HL-60 (cell line): ENCODE measurements at regions not wholly inside any gene's neighbourhood (a gene's known extent, or its start where the extent isn't known, plus 50 kb on each side); places are given as distances from the start of the nearest gene placed in this dataset.

ENCODE experiments used
- DNase-seq, 2 experiments: peaks; one replicate each; pipeline ENCODE4 v3.0.0-alpha.2; 2010 to 2020; ENCODE audit warnings: low read depth in 1 of 2, low spot score in 1 of 2
- H3K27ac ChIP-seq: fragments of 250-450 bp; sonication (Bioruptor Pico); replicated peaks from 2 replicates; pipeline ENCODE4 v1.5.1; 2020; ENCODE audit warnings: mild to moderate bottlenecking, moderate library complexity
- H3K27me3 ChIP-seq: fragments of 250-450 bp; sonication (Bioruptor Pico); 2 replicates; pipeline ENCODE4 v1.5.1; 2021; ENCODE audit warnings: mild to moderate bottlenecking, moderate library complexity; ENCODE audit not compliant: insufficient read depth, poor library complexity, severe bottlenecking
- H3K4me3 ChIP-seq: replicated peaks from 2 replicates; pipeline ENCODE4 v1.5.1; 2011; ENCODE audit warnings: mild to moderate bottlenecking, control low read depth, low read length; ENCODE audit not compliant: insufficient read depth
- GABPA ChIP-seq: IDR thresholded peaks from 2 replicates; pipeline ENCODE4 v1.6.1; 2012; ENCODE audit warnings: low read depth
- POLR2AphosphoS5 ChIP-seq: IDR thresholded peaks from 2 replicates; pipeline ENCODE4 v1.6.1; 2012; ENCODE audit warnings: low read depth
- REST ChIP-seq: IDR thresholded peaks from 2 replicates; pipeline ENCODE4 v1.6.1; 2012; ENCODE audit warnings: low read depth; ENCODE audit not compliant: insufficient replicate concordance
- SPI1 ChIP-seq: IDR thresholded peaks from 2 replicates; pipeline ENCODE4 v1.6.1; 2012; ENCODE audit warnings: low read depth, mild to moderate bottlenecking, borderline replicate concordance
- TF ChIP-seq, protein P1 (sequence below): IDR thresholded peaks from one replicate; pipeline ENCODE4 v1.5.1; 2011; ENCODE audit warnings: low read length, control low read depth, inconsistent platforms; ENCODE audit not compliant: insufficient read depth

- Histone ChIP-seq H3K4me3 (no peak overlapping the region), H3K27ac (no peak overlapping the region), H3K27me3 (peaks cover 2% of the 10 kb centered on the region)
- no peak for DNase-seq
- no peak for TF ChIP-seq POLR2AphosphoS5
- TF ChIP-seq, protein P1, sequence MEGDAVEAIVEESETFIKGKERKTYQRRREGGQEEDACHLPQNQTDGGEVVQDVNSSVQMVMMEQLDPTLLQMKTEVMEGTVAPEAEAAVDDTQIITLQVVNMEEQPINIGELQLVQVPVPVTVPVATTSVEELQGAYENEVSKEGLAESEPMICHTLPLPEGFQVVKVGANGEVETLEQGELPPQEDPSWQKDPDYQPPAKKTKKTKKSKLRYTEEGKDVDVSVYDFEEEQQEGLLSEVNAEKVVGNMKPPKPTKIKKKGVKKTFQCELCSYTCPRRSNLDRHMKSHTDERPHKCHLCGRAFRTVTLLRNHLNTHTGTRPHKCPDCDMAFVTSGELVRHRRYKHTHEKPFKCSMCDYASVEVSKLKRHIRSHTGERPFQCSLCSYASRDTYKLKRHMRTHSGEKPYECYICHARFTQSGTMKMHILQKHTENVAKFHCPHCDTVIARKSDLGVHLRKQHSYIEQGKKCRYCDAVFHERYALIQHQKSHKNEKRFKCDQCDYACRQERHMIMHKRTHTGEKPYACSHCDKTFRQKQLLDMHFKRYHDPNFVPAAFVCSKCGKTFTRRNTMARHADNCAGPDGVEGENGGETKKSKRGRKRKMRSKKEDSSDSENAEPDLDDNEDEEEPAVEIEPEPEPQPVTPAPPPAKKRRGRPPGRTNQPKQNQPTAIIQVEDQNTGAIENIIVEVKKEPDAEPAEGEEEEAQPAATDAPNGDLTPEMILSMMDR: no peak
- TF ChIP-seq SPI1: no peak
- TF ChIP-seq GABPA: no peak
- TF ChIP-seq REST: no peak
Observed at GRCh38 chr1:58340185-58340584, 206.3 kb downstream of the OMA1 start.

DNA sequence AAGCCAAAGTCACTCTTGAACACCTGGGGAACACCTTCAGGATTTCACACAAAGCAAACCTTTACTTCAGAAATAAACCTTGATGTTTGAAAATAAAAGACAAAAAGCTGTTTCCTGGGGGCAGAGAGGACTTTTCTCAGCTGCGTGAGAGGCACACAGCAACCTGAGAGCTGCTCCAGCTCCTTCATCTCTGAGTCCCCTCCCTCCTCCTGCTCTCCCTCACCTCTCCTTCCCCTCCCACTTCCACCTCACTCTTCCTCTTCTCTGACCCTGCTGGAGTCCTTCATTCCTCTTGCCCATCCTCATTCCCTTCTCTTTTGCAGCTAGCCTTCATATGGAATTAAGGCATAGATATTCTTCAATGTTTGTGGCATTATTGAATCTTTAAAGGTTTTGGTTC, 208.4 kb downstream of the OMA1 start:
- Histone ChIP-seq H3K27me3 (peaks cover 2% of the 10 kb centered on the region), H3K4me3 (no peak overlapping the region), H3K27ac (no peak overlapping the region)
- TF ChIP-seq, protein P1: no peak
- TF ChIP-seq REST (no peak), POLR2AphosphoS5 (no peak), SPI1 (no peak), GABPA (no peak)
- DNase-seq: no peak

DNA sequence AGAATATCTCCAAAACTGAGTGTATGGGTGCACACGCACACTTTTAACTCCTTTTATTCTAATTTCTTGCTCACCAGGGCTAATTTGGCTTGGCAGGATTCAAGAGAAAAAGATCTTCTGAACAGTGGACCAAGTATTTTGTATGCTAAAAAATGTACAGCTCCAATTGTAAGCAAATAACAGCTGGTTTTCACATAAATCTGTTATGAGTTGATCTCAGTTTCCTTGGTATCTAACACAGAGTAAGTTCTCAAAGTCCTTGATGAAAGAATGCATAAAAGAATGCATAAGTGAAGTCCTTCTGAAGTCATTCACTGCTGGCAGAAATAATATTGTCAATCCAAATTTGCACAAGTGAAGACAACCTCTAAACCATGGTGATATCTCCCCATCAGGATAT, 213.0 kb downstream of the OMA1 start:
- no peak for DNase-seq
- H3K27me3 ChIP-seq: no peaks in the 10 kb centered on the region
- H3K4me3 ChIP-seq: no peak overlapping the region
- H3K27ac ChIP-seq: no peak overlapping the region
- TF ChIP-seq GABPA: no peak
- no peak for TF ChIP-seq REST
- TF ChIP-seq, protein P1: no peak
- no peak for TF ChIP-seq POLR2AphosphoS5
- no peak for TF ChIP-seq SPI1
